Activated CD8-positive, alpha-beta memory T cell treated with anti-CD3 and anti-CD28 coated beads for 4 hours (primary cell): ENCODE measurements at regions not wholly inside any gene's neighbourhood (a gene's known extent, or its start where the extent isn't known, plus 50 kb on each side); places are given as distances from the start of the nearest gene placed in this dataset.

Source experiments
- DNase-seq, 2 donors: peaks; one replicate each; pipeline ENCODE4 v3.0.0-alpha.2; 2020; ENCODE audit warnings: low read depth in 2 of 2

GRCh38 chr20:24337069-24337468 lies 132.4 kb upstream of the SYNDIG1 start:
- DNase-seq: no peak

- DNase-seq: no peak
These were observed 134.6 kb upstream of the SYNDIG1 start for GRCh38 chr20:24334830-24335229.

DNA sequence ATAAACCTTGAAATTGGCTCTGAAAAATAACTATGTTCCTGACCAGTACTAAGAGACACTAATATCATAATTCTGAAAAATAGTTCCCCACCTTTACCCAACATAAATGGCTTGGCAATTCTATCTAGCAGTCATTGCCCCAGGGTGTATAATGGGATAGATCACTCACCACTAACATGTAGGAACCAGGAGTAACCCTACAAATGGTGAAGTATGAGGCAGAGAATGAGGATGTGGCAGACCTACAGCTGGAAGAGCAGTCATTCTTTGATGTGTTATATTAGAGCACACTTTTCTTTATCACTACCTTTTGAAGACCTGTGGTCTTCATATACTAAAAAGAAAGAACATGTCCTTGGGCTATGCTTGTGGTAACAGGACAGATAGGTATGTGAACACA lies 136.5 kb upstream of the SYNDIG1 start:
- no peak for DNase-seq

DNA sequence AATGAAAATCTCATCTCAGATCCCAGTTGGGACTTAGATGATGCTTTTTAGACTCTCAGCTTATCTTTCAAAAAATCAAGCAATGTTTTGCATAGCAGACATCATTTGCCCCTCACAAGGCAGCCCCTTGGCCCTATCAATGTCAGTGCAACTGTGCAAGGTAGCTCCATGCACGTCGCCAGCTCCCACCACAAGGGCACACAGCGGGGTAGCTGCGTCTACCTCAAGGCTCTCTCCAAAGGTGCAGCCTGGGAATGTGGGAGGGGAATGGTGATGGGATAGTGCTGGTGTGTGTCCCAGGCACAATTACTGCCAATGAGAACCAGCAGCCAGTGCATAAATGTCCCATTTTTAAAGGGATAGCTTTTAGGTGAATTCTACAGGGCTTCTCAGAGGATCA lies 137.5 kb upstream of the SYNDIG1 start:
- DNase-seq: no peak

DNA sequence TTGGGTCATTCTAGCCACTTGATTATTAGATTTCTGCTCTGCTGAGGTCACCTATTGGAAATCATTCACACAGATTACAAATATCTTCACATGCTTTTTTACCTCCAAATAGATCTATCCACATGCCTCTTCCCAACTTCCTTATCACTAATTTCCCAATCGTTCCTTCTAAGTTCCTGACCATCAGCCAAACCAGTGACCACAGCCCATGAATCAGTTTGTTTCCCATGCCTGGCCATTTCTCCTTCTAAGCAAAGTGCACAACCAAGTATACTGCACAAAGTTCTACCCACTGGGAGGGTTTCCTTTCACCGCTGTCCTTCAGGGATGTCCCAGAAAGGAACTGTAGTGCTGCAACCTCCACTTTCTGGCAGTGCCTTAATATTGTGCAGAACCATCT lies 140.5 kb upstream of the SYNDIG1 start:
- no peak for DNase-seq

DNA sequence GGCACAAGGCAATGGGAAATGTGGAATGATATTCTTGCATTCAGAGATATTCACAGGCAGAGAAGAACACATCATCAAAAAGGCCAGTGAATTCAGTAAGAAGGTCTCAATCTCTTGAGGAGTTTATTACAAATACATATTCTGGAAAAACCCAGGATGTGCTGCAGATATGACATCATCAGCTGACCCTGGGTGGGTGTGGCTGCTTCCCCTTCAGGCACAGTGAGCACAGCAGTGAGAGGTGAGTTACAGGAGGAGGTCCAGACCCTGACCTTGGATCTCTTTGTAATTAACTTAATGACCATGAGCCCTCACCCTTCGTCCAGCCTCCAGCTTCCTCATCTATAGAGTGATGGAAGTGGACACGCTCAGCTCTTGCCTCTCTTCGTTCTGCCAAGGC lies 147.5 kb upstream of the SYNDIG1 start:
- DNase-seq: no peak

DNA sequence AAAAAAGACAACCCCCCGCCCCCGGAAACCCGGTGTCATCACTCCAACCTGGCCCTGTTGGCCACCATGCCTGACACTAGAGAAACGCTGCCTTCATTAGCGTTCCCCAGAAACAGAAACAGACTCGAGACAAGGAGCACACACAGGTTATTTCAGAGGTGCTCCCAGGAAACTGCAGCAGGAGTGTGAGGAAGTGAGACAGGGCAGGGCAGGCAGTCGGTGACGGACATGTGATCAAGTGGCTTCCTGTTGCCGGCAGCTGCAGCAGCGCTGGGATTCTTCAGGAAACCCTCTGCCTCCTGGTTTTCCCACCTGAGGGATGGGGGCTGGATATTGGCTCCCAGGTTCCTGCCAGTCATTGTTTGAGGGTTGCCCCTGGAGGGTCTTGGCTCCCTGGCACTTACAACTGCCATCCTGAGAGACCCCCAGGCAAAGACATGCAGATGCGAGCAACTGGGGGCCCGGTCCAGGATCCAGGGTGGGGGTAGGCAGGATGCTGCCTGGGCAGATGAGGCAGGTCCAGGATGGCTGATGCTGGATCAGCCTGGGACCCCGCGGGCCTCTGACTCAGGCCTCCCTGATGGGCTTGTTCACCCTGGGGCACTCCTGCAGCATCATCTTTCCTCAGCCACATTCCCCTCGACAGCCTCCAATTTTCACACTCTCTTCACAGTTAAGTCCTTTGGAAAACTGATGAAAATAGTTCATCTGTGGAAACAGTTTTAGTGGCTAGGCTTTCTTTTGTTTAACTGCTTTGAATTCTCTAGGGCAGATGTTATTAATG lies 150.7 kb upstream of the SYNDIG1 start:
- no peak for DNase-seq

DNA sequence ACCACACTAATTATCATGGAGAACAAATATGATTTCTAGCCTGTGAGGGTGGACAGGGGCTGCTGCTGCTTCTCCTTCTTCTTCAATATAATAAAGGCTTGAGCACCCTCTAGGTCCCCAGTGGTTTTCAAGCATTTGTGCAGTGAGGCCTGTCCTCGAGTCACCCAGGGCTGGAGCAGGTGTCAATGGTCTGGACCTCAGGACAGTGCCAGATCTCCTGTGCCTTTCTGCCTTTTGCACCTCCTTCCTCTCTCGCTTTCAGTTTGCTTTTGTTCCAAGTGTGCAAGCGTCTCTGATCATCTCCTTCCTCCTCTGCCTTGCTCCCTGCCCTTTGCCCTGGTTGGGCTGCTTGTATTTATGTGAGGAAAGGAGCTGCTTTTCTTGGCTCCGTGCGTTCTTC lies 152.2 kb upstream of the SYNDIG1 start:
- no peak for DNase-seq

DNA sequence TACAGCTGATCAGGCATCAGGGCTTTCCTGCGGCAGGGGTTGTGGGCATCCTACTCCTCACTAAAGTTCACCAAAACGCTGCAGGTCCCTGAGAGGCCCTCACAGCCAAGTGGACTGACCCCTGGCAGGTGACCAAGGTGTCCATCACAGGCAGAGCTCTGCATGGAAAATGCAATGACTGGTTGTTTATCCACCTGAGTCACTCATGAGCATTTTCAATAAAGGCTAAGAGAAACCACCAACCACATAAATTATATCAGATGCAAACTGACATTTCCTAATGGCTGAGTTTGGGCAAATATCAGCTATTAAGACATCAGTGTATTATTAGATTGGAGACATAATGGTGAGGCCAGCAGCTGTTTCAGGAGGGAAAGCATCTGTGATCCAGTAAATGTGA lies 152.7 kb upstream of the SYNDIG1 start:
- DNase-seq: no peak

GRCh38 chr20:24314053-24314452 lies 155.4 kb upstream of the SYNDIG1 start:
- DNase-seq: no peak

DNA sequence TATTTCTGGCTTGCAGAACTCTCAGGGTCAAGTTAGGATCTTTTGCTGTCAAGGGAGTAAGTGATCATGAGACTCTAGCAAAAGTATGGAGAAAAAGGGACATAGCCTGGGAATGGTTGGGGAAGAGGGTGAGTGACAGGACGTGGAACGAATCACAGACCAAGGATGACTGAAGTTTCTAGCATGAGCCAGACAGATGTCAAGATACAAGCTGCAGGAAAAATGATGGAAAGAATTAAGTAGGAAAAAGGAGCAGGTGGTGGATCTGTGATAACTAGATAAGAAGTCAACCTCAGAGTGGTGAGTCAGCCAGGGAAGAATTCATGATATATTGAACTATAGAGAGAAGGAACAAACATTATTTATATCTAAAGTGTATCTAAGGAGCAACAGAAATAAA lies 159.8 kb upstream of the SYNDIG1 start:
- no peak for DNase-seq

- DNase-seq: no peak
These were observed 164.1 kb upstream of the SYNDIG1 start for GRCh38 chr20:24305371-24305770.

DNA sequence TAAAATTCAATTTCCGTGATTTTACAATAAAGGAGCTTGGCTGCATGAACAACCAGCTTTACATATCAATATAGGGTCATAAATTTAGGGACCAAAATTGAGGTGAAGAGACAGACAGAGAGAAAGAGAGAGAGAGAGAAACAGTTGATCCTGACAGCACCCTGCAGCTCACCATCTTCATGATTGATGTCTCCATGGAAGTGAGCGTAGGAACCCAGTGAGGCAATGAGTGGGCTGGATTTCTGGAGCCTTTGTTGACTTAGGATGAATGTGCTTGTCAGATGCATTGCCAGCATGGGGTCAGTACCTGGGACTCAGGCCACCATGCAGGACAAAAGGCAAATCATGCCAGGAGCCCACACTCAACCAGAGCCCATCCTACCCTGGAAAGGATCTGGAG lies 165.1 kb upstream of the SYNDIG1 start:
- no peak for DNase-seq

DNA sequence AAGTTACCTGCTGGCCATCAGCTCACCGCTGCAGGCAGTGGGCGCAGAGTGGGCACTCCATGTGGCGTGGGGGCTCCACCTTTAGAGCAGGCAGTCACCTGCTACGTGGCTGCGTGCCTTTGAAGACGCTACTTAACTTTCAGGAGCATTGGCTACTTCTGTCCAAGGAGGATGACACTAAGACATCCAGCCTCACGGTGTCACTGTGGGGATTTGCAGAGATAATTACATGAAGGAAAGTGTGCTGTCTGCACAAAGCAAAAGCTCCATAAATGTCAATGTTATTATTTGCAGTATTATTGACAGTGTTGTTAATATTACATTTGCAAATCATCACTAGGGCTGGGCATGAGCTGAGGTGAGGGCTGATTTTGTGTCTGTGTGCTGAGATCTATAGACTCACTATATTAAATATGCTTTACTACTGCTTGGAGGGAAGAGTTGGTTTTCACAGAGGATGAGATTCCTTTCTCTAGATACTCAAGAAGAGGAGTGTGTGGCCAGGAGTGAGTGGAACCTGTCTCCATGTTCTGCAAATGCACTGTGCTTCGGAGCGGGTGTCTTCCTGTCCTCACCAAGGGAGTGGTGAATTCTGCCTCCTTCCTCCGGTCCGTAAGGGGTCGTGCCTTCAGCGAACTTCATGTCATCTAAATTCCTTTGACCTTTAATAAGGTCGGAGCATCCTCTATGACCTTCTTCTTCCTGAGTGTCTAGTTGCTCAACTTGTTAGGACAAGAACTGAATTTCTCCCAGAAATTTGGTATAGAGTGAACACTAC lies 165.8 kb upstream of the SYNDIG1 start:
- no peak for DNase-seq

GRCh38 chr20:24297993-24298392 lies 171.4 kb upstream of the SYNDIG1 start:
- no peak for DNase-seq

DNA sequence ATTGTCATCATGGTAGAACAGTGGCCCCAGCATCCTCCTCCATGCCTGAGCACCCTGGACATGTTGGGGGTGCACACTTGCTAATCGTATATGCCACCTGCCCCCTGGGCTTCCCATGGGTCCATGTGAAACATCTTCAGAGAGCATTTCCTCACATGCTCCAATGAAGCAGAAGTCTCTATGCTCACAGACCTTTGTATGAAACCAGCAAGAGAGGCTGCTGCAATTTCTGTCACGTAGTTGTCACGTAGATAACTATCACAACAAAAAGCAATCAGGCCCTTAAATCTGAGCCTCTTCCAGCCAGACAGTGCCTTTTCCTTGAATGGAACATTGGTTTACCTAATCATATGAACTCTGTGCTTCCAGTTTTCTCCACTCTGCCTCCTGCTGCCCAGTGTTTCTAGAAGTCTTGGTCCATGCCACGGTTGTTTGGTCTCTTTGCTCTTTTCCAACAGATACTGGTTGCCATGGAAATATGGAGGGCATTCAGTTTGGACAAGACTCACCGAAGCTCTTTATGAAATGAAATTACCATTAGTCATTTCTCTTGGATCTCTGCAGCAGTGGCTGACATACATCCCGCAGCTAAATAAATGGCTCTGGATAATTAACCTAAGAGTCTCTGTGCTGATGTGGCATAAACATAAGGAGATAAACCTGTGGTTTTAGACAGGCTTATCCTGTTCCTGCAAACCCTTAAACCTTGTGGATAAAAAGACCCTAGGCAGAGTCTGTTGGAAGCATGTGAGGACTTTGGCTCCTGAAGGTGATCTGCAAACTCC lies 172.8 kb upstream of the SYNDIG1 start:
- no peak for DNase-seq

DNA sequence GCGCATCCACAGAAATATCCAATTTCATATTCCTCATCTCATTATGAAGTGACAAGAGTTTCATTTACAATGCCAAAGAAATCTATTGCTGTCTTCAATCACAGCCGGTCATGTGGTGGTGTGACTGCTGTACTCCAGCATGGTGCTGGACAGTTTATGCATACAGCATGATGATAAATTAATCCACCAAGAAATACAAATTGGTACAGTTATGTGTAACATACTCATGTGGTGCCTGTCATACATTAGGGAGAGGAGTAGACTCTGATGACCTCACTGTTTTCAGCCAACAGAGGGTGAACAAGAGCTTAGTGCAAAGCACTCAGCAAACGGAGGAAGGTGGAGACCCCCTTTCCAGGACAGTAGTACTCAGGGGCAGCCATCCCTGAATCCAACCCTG lies 178.4 kb upstream of the SYNDIG1 start:
- DNase-seq: no peak

GRCh38 chr20:24289737-24290481 lies 179.5 kb upstream of the SYNDIG1 start:
- DNase-seq: no peak

- no peak for DNase-seq
These were observed 186.2 kb upstream of the SYNDIG1 start for GRCh38 chr20:24283186-24283585.

GRCh38 chr20:24277196-24277595 lies 192.2 kb upstream of the SYNDIG1 start:
- no peak for DNase-seq

DNA sequence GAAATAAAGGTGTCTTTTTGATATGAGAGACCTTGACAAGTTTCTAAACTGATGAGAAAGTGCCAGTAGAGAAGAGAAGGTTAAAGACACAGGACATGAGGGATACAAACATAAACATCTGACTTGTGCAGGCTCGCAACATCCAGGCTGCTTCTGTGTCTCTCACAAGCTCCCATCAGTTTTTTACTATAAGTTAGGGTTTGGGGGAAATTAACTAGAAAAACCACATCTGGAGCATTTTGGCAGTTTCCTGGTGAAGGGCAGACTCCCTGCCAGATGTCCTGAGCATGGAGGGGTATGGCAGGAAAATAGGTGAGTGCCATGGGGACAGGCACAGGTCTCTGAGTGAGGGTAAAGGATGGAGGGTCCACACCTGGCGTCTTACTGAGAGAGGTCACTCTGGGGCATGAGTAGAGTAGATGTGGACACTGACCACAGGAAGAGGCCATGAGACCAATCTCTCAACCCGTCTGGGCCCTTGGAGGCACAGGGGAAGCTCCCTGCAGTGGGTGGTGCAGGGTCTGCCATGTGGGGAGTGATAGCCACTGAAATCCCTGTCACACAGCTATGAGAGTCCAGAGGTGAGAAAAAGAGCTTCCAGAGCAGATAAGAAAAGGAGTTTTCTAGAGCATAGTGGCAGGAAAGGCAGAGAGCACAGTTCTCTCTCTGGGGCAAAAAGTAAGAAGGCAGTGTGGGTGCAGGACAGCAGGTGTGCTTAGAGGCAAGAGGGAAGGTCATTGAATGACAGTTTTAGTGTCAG lies 193.3 kb upstream of the SYNDIG1 start:
- no peak for DNase-seq
